T-helper 1 cell treated with Interleukin-12 subunit alpha and Interleukin-12 subunit beta and Interleukin-4 antibody, amounts not matched to agents 30 μg/mL and 1 μg/mL, for 36 hours (primary cell): ENCODE measurements at regions not wholly inside any gene's neighbourhood (a gene's known extent, or its start where the extent isn't known, plus 50 kb on each side); places are given as distances from the start of the nearest gene placed in this dataset.

ENCODE experiments used
- H3K27ac Mint-ChIP-seq: one replicate; pipeline ENCODE4 v1.8.0; 2021; ENCODE audit warnings: mild to moderate bottlenecking, mixed read lengths
- H3K27me3 Mint-ChIP-seq: one replicate; pipeline ENCODE4 v1.8.0; 2021; ENCODE audit warnings: low read depth, mixed read lengths
- H3K36me3 Mint-ChIP-seq: one replicate; pipeline ENCODE4 v1.8.0; 2021; ENCODE audit warnings: low read depth, mixed read lengths
- H3K4me1 Mint-ChIP-seq: one replicate; pipeline ENCODE4 v1.8.0; 2021; ENCODE audit warnings: low read depth, mixed read lengths
- H3K4me3 Mint-ChIP-seq: one replicate; pipeline ENCODE4 v1.8.0; 2021; ENCODE audit warnings: mild to moderate bottlenecking, moderate library complexity, mixed read lengths
- H3K9me3 Mint-ChIP-seq: one replicate; pipeline ENCODE4 v1.8.0; 2021; ENCODE audit warnings: mixed read lengths

DNA sequence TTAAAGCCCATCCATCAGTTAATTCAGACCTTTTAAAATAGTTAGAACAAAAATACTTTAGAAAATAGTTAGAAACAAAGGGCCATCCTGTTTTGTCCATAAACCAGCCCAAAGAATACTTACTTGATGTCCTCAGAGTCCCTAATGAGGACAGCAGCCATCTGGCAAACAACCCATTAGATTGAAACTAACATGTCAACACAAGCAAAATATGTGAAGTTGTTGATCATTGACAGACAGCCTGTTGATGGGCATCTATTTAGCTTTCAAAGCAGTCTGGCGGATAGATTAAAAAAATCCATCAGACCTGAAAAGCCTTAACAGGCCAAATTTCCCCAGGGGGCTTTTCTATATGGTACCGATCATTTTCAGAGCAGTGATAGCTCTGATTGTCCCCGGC lies 154.2 kb upstream of the TSHZ2 start:
- Mint-ChIP-seq H3K4me3 (no peak overlapping the region), H3K9me3 (no peaks in the 10 kb centered on the region), H3K27me3 (no peaks in the 10 kb centered on the region), H3K4me1 (no peaks in the 10 kb centered on the region), H3K27ac (no peak overlapping the region), H3K36me3 (no peaks in the 10 kb centered on the region)

DNA sequence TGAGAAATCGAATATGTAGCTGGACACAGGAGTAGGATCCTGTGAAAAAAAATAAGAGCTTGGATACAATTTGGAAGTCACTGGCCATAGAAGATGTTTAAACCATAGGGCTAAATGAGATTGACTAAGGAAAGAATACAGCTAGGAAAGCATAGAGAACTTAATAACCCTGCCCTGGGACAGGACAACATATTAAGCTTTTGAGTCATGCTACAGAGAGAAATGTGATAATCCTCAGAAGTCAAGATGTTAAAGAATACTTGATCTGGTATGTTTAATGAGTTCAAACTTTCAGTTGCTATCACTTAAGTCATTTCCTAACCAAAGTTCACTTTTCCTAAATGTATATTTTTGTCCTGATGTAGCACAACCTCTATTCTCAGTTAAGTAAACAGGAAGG lies 154.6 kb upstream of the TSHZ2 start:
- H3K4me1 Mint-ChIP-seq = no peaks in the 10 kb centered on the region
- H3K27me3 Mint-ChIP-seq = no peaks in the 10 kb centered on the region
- no peak overlapping the region for H3K4me3 Mint-ChIP-seq
- no peaks in the 10 kb centered on the region for H3K36me3 Mint-ChIP-seq
- no peaks in the 10 kb centered on the region for H3K9me3 Mint-ChIP-seq
- H3K27ac Mint-ChIP-seq = no peak overlapping the region

DNA sequence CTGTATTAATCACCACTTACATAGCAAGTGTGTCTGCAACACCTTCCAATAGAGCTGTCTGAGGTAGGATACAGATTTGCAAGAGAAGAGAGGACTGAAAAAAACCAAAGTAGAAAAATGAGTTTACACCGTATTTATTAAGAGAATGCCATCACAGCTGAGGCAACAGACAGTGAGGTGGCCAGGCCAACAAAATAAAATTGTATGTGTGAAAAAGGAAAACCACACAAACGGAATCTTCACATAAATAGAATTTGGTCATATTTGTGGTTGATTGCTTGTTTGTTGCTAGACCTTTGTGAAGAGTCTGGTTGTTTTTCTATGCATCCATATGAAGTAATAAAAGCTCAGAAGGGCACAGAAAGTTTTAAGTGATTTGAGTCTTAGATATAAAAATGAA lies 157.8 kb upstream of the TSHZ2 start:
- peaks cover 7% of the 10 kb centered on the region for H3K27me3 Mint-ChIP-seq
- H3K27ac Mint-ChIP-seq = no peak overlapping the region
- H3K36me3 Mint-ChIP-seq = no peaks in the 10 kb centered on the region
- H3K4me3 Mint-ChIP-seq = no peak overlapping the region
- no peaks in the 10 kb centered on the region for H3K4me1 Mint-ChIP-seq
- H3K9me3 Mint-ChIP-seq = no peaks in the 10 kb centered on the region

- Mint-ChIP-seq H3K27ac (no peak overlapping the region), H3K36me3 (no peaks in the 10 kb centered on the region), H3K27me3 (peaks cover 10% of the 10 kb centered on the region), H3K4me1 (no peaks in the 10 kb centered on the region), H3K9me3 (no peaks in the 10 kb centered on the region), H3K4me3 (no peak overlapping the region)
Observed at GRCh38 chr20:52812231-52812847, 159.8 kb upstream of the TSHZ2 start.

GRCh38 chr20:52809003-52809402 lies 163.2 kb upstream of the TSHZ2 start:
- no peaks in the 10 kb centered on the region for H3K36me3 Mint-ChIP-seq
- H3K4me3 Mint-ChIP-seq = no peak overlapping the region
- H3K27ac Mint-ChIP-seq = no peak overlapping the region
- no peaks in the 10 kb centered on the region for H3K4me1 Mint-ChIP-seq
- H3K9me3 Mint-ChIP-seq = no peaks in the 10 kb centered on the region
- H3K27me3 Mint-ChIP-seq = peaks cover 10% of the 10 kb centered on the region

DNA sequence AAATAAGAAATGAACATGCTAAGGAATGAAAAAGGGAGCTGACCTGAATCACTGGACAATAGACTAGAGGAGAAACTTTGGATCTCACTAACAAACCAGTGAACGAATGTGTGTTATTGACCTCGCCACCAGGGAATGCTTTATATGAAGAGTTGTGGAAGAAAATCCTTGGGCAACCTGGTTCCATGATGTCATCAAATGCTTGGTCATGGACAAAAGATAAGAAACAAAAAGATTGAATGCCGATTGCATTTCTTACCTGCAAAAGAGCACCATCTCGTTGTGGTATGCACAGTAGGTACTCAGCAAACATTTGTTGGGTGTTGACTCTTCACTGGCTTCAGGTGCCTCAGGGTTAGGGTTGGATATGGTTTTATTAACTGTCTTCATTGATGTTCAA lies 165.2 kb upstream of the TSHZ2 start:
- H3K9me3 Mint-ChIP-seq = no peaks in the 10 kb centered on the region
- no peaks in the 10 kb centered on the region for H3K4me1 Mint-ChIP-seq
- no peak overlapping the region for H3K4me3 Mint-ChIP-seq
- no peaks in the 10 kb centered on the region for H3K36me3 Mint-ChIP-seq
- H3K27ac Mint-ChIP-seq = no peak overlapping the region
- H3K27me3 Mint-ChIP-seq = peaks cover 10% of the 10 kb centered on the region

- H3K4me3 Mint-ChIP-seq = no peak overlapping the region
- H3K27ac Mint-ChIP-seq = no peak overlapping the region
- H3K9me3 Mint-ChIP-seq = no peaks in the 10 kb centered on the region
- peaks cover 3% of the 10 kb centered on the region for H3K27me3 Mint-ChIP-seq
- H3K4me1 Mint-ChIP-seq = no peaks in the 10 kb centered on the region
- no peaks in the 10 kb centered on the region for H3K36me3 Mint-ChIP-seq
Observed at GRCh38 chr20:52805843-52806242, 166.3 kb upstream of the TSHZ2 start.

- no peak overlapping the region for H3K27ac Mint-ChIP-seq
- H3K27me3 Mint-ChIP-seq = peaks cover 3% of the 10 kb centered on the region
- no peak overlapping the region for H3K4me3 Mint-ChIP-seq
- H3K4me1 Mint-ChIP-seq = no peaks in the 10 kb centered on the region
- no peaks in the 10 kb centered on the region for H3K36me3 Mint-ChIP-seq
- no peaks in the 10 kb centered on the region for H3K9me3 Mint-ChIP-seq
Observed at GRCh38 chr20:52805296-52805571, 166.9 kb upstream of the TSHZ2 start.

DNA sequence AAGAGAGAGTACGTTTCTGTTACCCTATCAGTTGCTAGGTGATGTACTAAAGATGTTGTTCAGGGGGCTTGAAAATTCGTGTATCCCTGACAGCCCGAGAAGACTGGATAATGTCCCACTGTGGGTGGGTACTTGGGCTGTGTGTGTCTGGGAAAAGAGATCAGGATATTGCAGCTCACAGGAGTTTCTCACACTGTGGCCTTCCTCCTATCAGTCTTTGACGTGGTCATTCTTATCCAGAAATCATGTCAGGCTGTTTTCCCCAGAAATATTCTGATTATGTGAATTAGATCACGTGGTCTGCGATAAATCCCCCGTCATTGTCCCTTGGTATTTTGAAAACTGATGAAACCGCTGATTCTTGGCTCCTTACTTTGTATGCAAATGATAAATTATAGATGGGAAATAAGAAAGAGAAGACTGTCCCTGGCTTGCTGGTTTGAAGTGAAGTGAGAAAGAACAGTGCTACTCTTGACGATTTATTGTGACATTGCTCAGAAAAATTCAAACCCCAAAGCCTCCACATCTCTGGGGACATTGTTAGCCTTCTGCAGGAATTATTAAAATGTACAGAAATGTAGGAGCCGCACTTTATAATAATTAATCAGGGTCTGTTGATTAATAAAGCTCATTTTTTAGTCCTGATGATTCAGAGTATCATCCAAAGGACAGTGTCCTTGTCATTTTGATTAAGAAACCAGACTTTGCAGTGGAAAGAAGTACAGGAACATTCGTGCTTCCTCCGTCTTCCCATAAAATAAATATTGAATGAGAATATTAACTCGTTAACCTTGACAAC lies 167.5 kb upstream of the TSHZ2 start:
- no peak overlapping the region for H3K4me3 Mint-ChIP-seq
- H3K36me3 Mint-ChIP-seq = no peaks in the 10 kb centered on the region
- no peaks in the 10 kb centered on the region for H3K4me1 Mint-ChIP-seq
- no peaks in the 10 kb centered on the region for H3K9me3 Mint-ChIP-seq
- H3K27me3 Mint-ChIP-seq = peaks cover 3% of the 10 kb centered on the region
- no peak overlapping the region for H3K27ac Mint-ChIP-seq

DNA sequence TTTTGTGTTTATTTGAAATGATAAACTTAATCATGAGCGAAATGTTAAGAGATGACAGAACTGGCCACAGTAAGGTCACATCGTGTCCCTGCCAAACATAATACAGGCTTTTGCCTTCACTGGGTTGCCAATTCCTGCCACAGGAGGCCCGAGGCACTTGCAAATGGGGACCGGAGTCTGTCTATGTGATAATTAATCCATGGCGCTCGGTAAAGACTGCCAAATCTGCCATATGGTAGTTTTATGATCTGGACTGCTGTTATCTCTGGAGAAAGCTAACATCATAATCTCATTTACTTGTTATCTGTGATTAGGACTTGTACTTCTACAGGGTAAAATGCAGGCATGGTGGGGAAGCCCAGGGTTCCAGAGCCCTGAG lies 170.5 kb upstream of the TSHZ2 start:
- Mint-ChIP-seq H3K9me3 (no peaks in the 10 kb centered on the region), H3K36me3 (no peaks in the 10 kb centered on the region), H3K27ac (no peak overlapping the region), H3K27me3 (peaks cover 3% of the 10 kb centered on the region), H3K4me3 (no peak overlapping the region), H3K4me1 (no peaks in the 10 kb centered on the region)

DNA sequence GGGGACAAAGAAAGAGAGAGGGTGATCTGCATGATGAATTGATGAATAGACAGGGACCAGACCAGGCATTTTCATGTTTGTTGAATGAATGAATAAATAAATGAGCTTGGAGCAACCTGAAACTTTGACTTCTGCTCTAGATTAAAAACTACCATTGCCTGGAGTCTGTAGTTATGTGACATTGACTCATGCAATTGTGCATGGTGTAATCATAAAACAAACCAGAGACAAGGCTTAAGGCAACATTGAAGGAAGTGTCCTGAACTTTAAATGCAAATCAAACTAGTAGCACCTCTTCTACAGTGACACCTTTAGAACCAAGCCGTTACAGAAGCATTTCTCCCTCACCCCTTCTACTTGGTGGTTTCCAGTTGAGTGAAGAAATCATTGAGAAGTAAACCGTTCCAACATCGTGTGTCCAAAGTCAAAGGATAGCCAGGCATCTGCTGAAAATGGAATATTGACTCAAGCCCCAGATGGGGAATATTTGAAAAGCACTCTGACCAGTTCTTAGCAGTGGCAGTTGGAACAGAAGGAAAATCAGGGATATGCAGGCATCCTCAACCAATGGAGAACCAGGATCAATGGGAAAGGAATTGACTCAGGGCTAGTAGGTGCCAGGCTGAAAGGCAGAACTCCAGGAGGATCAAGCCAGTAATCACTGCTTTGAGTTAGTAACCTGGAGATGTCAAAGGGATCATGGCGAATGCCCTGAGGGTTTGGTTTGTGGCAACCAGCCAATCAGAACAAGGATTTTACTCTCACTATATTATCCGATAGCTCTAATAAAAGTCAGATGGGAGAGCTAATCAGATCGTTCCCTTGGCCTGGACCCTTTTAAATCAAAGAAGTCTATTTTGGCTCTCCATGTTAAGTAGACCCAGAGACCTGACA lies 171.2 kb upstream of the TSHZ2 start:
- Mint-ChIP-seq H3K9me3 (no peaks in the 10 kb centered on the region), H3K27me3 (peaks cover 3% of the 10 kb centered on the region), H3K27ac (no peak overlapping the region), H3K36me3 (no peaks in the 10 kb centered on the region), H3K4me3 (no peak overlapping the region), H3K4me1 (no peaks in the 10 kb centered on the region)

DNA sequence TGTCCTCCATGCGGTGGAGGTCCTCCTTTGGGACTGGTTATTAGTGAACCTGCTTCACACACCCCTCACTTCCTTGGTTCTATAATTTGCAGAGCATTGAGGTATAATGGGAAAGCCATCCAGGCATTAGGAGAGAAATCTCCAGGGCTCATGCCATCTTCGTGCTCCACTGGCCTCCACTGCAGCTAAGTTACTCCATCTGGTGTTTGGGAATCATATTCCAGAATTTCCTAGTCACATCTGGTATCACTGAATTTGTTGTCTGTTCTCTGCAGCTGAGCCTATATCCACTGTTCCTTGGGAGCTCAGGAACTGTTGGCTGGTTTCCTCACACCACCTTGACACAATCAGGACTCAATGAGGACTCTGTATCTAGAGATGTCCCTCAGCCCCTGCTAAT lies 173.0 kb upstream of the TSHZ2 start:
- no peak overlapping the region for H3K4me3 Mint-ChIP-seq
- no peaks in the 10 kb centered on the region for H3K36me3 Mint-ChIP-seq
- H3K27ac Mint-ChIP-seq = no peak overlapping the region
- H3K4me1 Mint-ChIP-seq = no peaks in the 10 kb centered on the region
- H3K9me3 Mint-ChIP-seq = no peaks in the 10 kb centered on the region
- peaks cover 3% of the 10 kb centered on the region for H3K27me3 Mint-ChIP-seq

DNA sequence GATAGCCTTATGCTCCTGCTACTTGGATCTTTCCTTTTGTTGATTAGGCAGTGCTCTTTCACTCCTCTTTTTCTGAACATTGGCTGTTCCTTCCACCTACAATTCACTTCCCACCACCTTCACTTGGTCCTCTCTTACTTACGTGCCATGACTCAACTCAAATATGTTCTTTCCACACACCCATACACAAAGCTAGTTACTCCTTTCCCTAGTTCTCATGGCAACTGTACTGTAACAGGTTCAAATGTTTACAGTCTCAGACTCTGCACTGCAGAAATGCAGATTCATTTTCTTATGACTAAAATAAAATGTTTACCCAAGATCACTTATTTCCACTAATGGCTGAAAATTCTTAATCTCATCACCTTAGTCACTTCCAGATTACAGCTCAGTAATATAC lies 174.0 kb upstream of the TSHZ2 start:
- no peak overlapping the region for H3K4me3 Mint-ChIP-seq
- no peaks in the 10 kb centered on the region for H3K36me3 Mint-ChIP-seq
- H3K9me3 Mint-ChIP-seq = no peaks in the 10 kb centered on the region
- no peak overlapping the region for H3K27ac Mint-ChIP-seq
- H3K27me3 Mint-ChIP-seq = peaks cover 3% of the 10 kb centered on the region
- H3K4me1 Mint-ChIP-seq = no peaks in the 10 kb centered on the region

- Mint-ChIP-seq H3K27ac (no peak overlapping the region), H3K4me3 (no peak overlapping the region), H3K27me3 (peaks cover 3% of the 10 kb centered on the region), H3K9me3 (no peaks in the 10 kb centered on the region), H3K4me1 (no peaks in the 10 kb centered on the region), H3K36me3 (no peaks in the 10 kb centered on the region)
Observed at GRCh38 chr20:52794853-52795252, 177.3 kb upstream of the TSHZ2 start.
